T-cell (primary cell): ENCODE measurements at regions not wholly inside any gene's neighbourhood (a gene's known extent, or its start where the extent isn't known, plus 50 kb on each side); places are given as distances from the start of the nearest gene placed in this dataset.

ENCODE experiments used
- ATAC-seq, 4 experiments: fragments of 200-7000 bp in 3 of 4; fragments of 150-1000 bp in 1 of 4; cut with Tn5 transposase; replicated peaks in 1 of 4; 1 replicate in 3 of 4; 2 replicates in 1 of 4; pipeline ENCODE4 v1.10.0; 2021; ENCODE audit warnings: moderate library complexity in 3 of 4, mild to moderate bottlenecking in 2 of 4, moderate number of reproducible peaks in 1 of 4
- CTCF ChIA-PET, 2 donors: fragments of 300-600 bp; sonication (Branson Sonifier 250); formaldehyde crosslinking; loops; one replicate each; lab custom pipeline; 2022; ENCODE audit warnings: antibody characterized with exemption in 2 of 2; lab: Charles Lee
- POLR2A ChIA-PET, 2 donors: fragments of 300-600 bp; sonication (Branson Sonifier 250); formaldehyde crosslinking; loops; one replicate each; lab custom pipeline; 2022; ENCODE audit warnings: antibody characterized with exemption in 2 of 2; lab: Charles Lee
- DNase-seq, 35 experiments: peaks; one replicate each; pipeline versions ENCODE4 v3.0.0 to v3.0.0-alpha.2; 2013 to 2023
- H3K27ac ChIP-seq: one replicate; pipeline ENCODE4 v1.5.1; 2013; ENCODE audit warnings: low read length
- H3K27me3 ChIP-seq, 2 experiments: replicated peaks in 1 of 2; 1 replicate in 1 of 2; 2 replicates in 1 of 2; pipeline versions ENCODE4 v1.6.1 to v1.7.0; 2013; ENCODE audit warnings: low read length in 1 of 2, mixed read lengths in 1 of 2; ENCODE audit not compliant: control insufficient read depth in 2 of 2, insufficient read depth in 2 of 2; ENCODE audit errors: extremely low read depth in 1 of 2
- H3K36me3 ChIP-seq, 2 donors: 1 replicate in 1 of 2; 2 replicates in 1 of 2; pipeline versions ENCODE4 v1.6.1 to v1.7.0; 2013; ENCODE audit warnings: low read length in 1 of 2; ENCODE audit not compliant: control insufficient read depth in 2 of 2, insufficient read depth in 1 of 2; ENCODE audit errors: extremely low read depth in 1 of 2
- H3K4me1 ChIP-seq, 2 experiments: 1 replicate in 1 of 2; 2 replicates in 1 of 2; pipeline versions ENCODE4 v1.6.1 to v1.7.0; 2013; ENCODE audit warnings: low read length in 2 of 2, mixed read lengths in 1 of 2; ENCODE audit not compliant: insufficient read depth in 2 of 2, control insufficient read depth in 1 of 2; ENCODE audit errors: extremely low read depth in 1 of 2
- H3K4me3 ChIP-seq, 2 donors: 1 replicate in 1 of 2; 2 replicates in 1 of 2; pipeline versions ENCODE4 v1.5.1 to v1.7.0; 2013; ENCODE audit warnings: mild to moderate bottlenecking in 2 of 2, low read length in 1 of 2, moderate library complexity in 1 of 2; ENCODE audit not compliant: control insufficient read depth in 1 of 2; ENCODE audit errors: extremely low read depth in 1 of 2
- H3K9me3 ChIP-seq: 2 replicates; pipeline ENCODE4 v1.7.0; 2013
- H3K27ac Mint-ChIP-seq, 2 donors: one replicate each; pipeline ENCODE4 v1.8.0; 2020 to 2021; ENCODE audit warnings: mild to moderate bottlenecking in 2 of 2, mixed read lengths in 2 of 2
- H3K27me3 Mint-ChIP-seq, 2 donors: one replicate each; pipeline ENCODE4 v1.8.0; 2021 to 2022; ENCODE audit warnings: mixed read lengths in 2 of 2
- H3K36me3 Mint-ChIP-seq: one replicate; pipeline ENCODE4 v1.8.0; 2021; ENCODE audit warnings: mixed read lengths
- H3K4me1 Mint-ChIP-seq, 3 donors: one replicate each; pipeline ENCODE4 v1.8.0; 2020 to 2022; ENCODE audit warnings: mixed read lengths in 3 of 3, mild to moderate bottlenecking in 1 of 3
- H3K4me3 Mint-ChIP-seq, 3 donors: one replicate each; pipeline ENCODE4 v1.8.0; 2020 to 2022; ENCODE audit warnings: mild to moderate bottlenecking in 3 of 3, mixed read lengths in 3 of 3, moderate library complexity in 3 of 3
- H3K9me3 Mint-ChIP-seq, 3 donors: one replicate each; pipeline ENCODE4 v1.8.0; 2020 to 2022; ENCODE audit warnings: mixed read lengths in 3 of 3
- WGBS: methylation state at CpG from one replicate; pipeline ENCODE4 v1.1.5; 2013; ENCODE audit warnings: missing lambda C conversion rate; ENCODE audit not compliant: insufficient coverage; 5-methylcytosine and 5-hydroxymethylcytosine counted together

GRCh38 chr3:180401226-180401625, 200.7 kb upstream of the TTC14 start:
- H3K27ac Mint-ChIP-seq = no peak overlapping the region
- CTCF ChIA-PET = no interaction called here
- H3K4me1 ChIP-seq = no peaks in the 10 kb centered on the region

GRCh38 chr3:180402471-180403073, 199.4 kb upstream of the TTC14 start:
- no peaks in the 10 kb centered on the region for H3K36me3 Mint-ChIP-seq
- no peaks in the 10 kb centered on the region for H3K9me3 Mint-ChIP-seq
- no peak overlapping the region for H3K27ac ChIP-seq
- WGBS = 43% methylated on average over 1 of the region's 2 CpGs
- no peaks in the 10 kb centered on the region for H3K27me3 Mint-ChIP-seq
- no peaks in the 10 kb centered on the region for H3K36me3 ChIP-seq
- no peaks in the 10 kb centered on the region for H3K4me1 ChIP-seq
- DNase-seq (no peak), ATAC-seq (no peak)
- no peak overlapping the region for H3K27ac Mint-ChIP-seq
- POLR2A ChIA-PET = no interaction called here
- H3K27me3 ChIP-seq = no peaks in the 10 kb centered on the region
- H3K4me1 Mint-ChIP-seq = no peaks in the 10 kb centered on the region
- CTCF ChIA-PET = no interaction called here
- H3K9me3 ChIP-seq = no peaks in the 10 kb centered on the region
- H3K4me3 ChIP-seq = no peak overlapping the region
- no peak overlapping the region for H3K4me3 Mint-ChIP-seq

More at GRCh38 chr3:180401226-180401625, 200.7 kb upstream of the TTC14 start:
- DNase-seq (no peak), ATAC-seq (no peak)
- Mint-ChIP-seq H3K27me3 (no peaks in the 10 kb centered on the region), H3K9me3 (no peaks in the 10 kb centered on the region), H3K4me3 (no peak overlapping the region), H3K36me3 (no peaks in the 10 kb centered on the region), H3K4me1 (no peaks in the 10 kb centered on the region)
- no peak overlapping the region for H3K4me3 ChIP-seq
- POLR2A ChIA-PET = no interaction called here
- H3K36me3 ChIP-seq = no peaks in the 10 kb centered on the region
- H3K9me3 ChIP-seq = no peaks in the 10 kb centered on the region
- no peak overlapping the region for H3K27ac ChIP-seq
- H3K27me3 ChIP-seq = no peaks in the 10 kb centered on the region
- no CpG with 5 or more reads among the region's 1 CpG for WGBS

GRCh38 chr3:180403156-180403555, 198.8 kb upstream of the TTC14 start:
- Histone ChIP-seq H3K4me1 (no peaks in the 10 kb centered on the region), H3K27me3 (no peaks in the 10 kb centered on the region), H3K27ac (no peak overlapping the region), H3K36me3 (no peaks in the 10 kb centered on the region), H3K9me3 (no peaks in the 10 kb centered on the region), H3K4me3 (no peak overlapping the region)
- Mint-ChIP-seq H3K27ac (no peak overlapping the region), H3K4me3 (no peak overlapping the region), H3K9me3 (no peaks in the 10 kb centered on the region), H3K36me3 (no peaks in the 10 kb centered on the region), H3K4me1 (no peaks in the 10 kb centered on the region), H3K27me3 (no peaks in the 10 kb centered on the region)
- ATAC-seq (no peak), DNase-seq (no peak)
- ChIA-PET POLR2A (no interaction called here), CTCF (no interaction called here)

- POLR2A ChIA-PET = no interaction called here
- no peaks in the 10 kb centered on the region for H3K4me1 Mint-ChIP-seq
- H3K36me3 Mint-ChIP-seq = no peaks in the 10 kb centered on the region
- no peak overlapping the region for H3K4me3 Mint-ChIP-seq
- H3K27ac ChIP-seq = no peak overlapping the region
- ATAC-seq (no peak), DNase-seq (no peak)
- no CpG with 5 or more reads among the region's 1 CpG for WGBS
- H3K27me3 ChIP-seq = no peaks in the 10 kb centered on the region
- peaks cover 0 to 5% (median 0%) of the 10 kb centered on the region in 3 donors for H3K9me3 Mint-ChIP-seq
- H3K36me3 ChIP-seq = no peaks in the 10 kb centered on the region
- CTCF ChIA-PET = no interaction called here
- no peaks in the 10 kb centered on the region for H3K4me1 ChIP-seq
- no peak overlapping the region for H3K4me3 ChIP-seq
- H3K27me3 Mint-ChIP-seq = no peaks in the 10 kb centered on the region
- no peak overlapping the region for H3K27ac Mint-ChIP-seq
- no peaks in the 10 kb centered on the region for H3K9me3 ChIP-seq
These were observed 193.3 kb upstream of the TTC14 start for GRCh38 chr3:180408654-180409053.

GRCh38 chr3:180409170-180409569, 192.8 kb upstream of the TTC14 start:
- no peak overlapping the region for H3K27ac Mint-ChIP-seq
- no peak overlapping the region for H3K4me3 Mint-ChIP-seq
- POLR2A ChIA-PET = no interaction called here
- Histone ChIP-seq H3K4me3 (no peak overlapping the region), H3K27ac (no peak overlapping the region), H3K36me3 (no peaks in the 10 kb centered on the region), H3K9me3 (no peaks in the 10 kb centered on the region), H3K27me3 (no peaks in the 10 kb centered on the region), H3K4me1 (no peaks in the 10 kb centered on the region)
- no peaks in the 10 kb centered on the region for H3K4me1 Mint-ChIP-seq
- no peak for DNase-seq
- H3K36me3 Mint-ChIP-seq = no peaks in the 10 kb centered on the region
- H3K27me3 Mint-ChIP-seq = no peaks in the 10 kb centered on the region
- no peak for ATAC-seq
- H3K9me3 Mint-ChIP-seq = peaks cover 0 to 5% (median 0%) of the 10 kb centered on the region in 3 donors
- CTCF ChIA-PET = no interaction called here

GRCh38 chr3:180409883-180410282, 192.1 kb upstream of the TTC14 start:
- H3K4me3 ChIP-seq = no peak overlapping the region
- no peak overlapping the region for H3K4me3 Mint-ChIP-seq
- no peak overlapping the region for H3K27ac ChIP-seq
- CTCF ChIA-PET = no interaction called here
- no peak for DNase-seq
- peaks cover 0 to 5% (median 0%) of the 10 kb centered on the region in 3 donors for H3K9me3 Mint-ChIP-seq
- no peak for ATAC-seq
- WGBS = no CpG with 5 or more reads among the region's 2 CpGs
- no peaks in the 10 kb centered on the region for H3K9me3 ChIP-seq
- H3K27me3 Mint-ChIP-seq = no peaks in the 10 kb centered on the region
- H3K4me1 ChIP-seq = no peaks in the 10 kb centered on the region
- H3K27me3 ChIP-seq = no peaks in the 10 kb centered on the region
- POLR2A ChIA-PET = no interaction called here
- H3K36me3 Mint-ChIP-seq = no peaks in the 10 kb centered on the region
- H3K36me3 ChIP-seq = no peaks in the 10 kb centered on the region
- no peaks in the 10 kb centered on the region for H3K4me1 Mint-ChIP-seq
- H3K27ac Mint-ChIP-seq = no peak overlapping the region

- H3K4me3 ChIP-seq = no peak overlapping the region
- no peaks in the 10 kb centered on the region for H3K4me1 ChIP-seq
- Mint-ChIP-seq H3K9me3 (peaks cover 0 to 5% (median 2%) of the 10 kb centered on the region in 3 donors), H3K27me3 (no peaks in the 10 kb centered on the region), H3K4me1 (no peaks in the 10 kb centered on the region), H3K27ac (no peak overlapping the region), H3K36me3 (no peaks in the 10 kb centered on the region), H3K4me3 (no peak overlapping the region)
- DNase-seq = no peak
- no peaks in the 10 kb centered on the region for H3K9me3 ChIP-seq
- ATAC-seq = no peak
- H3K36me3 ChIP-seq = no peaks in the 10 kb centered on the region
- ChIA-PET CTCF (no interaction called here), POLR2A (no interaction called here)
- no peaks in the 10 kb centered on the region for H3K27me3 ChIP-seq
- no peak overlapping the region for H3K27ac ChIP-seq
These were observed 187.8 kb upstream of the TTC14 start for GRCh38 chr3:180414157-180414556.
